SK-N-SH treated with all-trans-retinoic acid at 6 μM for 48 hours (cell line): ENCODE measurements at regions not wholly inside any gene's neighbourhood (a gene's known extent, or its start where the extent isn't known, plus 50 kb on each side); places are given as distances from the start of the nearest gene placed in this dataset.

Experiments
- ATAC-seq: fragments of 200-7000 bp; cut with Tn5 transposase; 3 replicates; pipeline ENCODE4 v1.9.1; 2020; ENCODE audit warnings: mild to moderate bottlenecking, moderate library complexity
- ARNTL ChIP-seq: fragments of 450-650 bp; formaldehyde crosslinking; IDR thresholded peaks from 2 replicates; pipeline ENCODE4 v1.5.0; 2020; ENCODE audit warnings: low read depth, mild to moderate bottlenecking, moderate library complexity, borderline replicate concordance
- BACH2 ChIP-seq: fragments of 250-450 bp; sonication (Bioruptor Pico); IDR thresholded peaks from 2 replicates; pipeline ENCODE4 v1.9.0; 2021; ENCODE audit warnings: mild to moderate bottlenecking, borderline replicate concordance
- CREB5 ChIP-seq: fragments of 250-450 bp; sonication (Bioruptor Pico); IDR thresholded peaks from 2 replicates; pipeline ENCODE4 v1.5.1; 2020; ENCODE audit warnings: low read depth, mild to moderate bottlenecking, moderate library complexity
- CSDC2 ChIP-seq: fragments of 250-450 bp; sonication (Bioruptor Pico); IDR thresholded peaks from 2 replicates; pipeline ENCODE4 v1.5.0; 2020; ENCODE audit warnings: mild to moderate bottlenecking, moderate library complexity
- ESRRG ChIP-seq: fragments of 250-450 bp; sonication (Bioruptor Pico); IDR thresholded peaks from 2 replicates; pipeline ENCODE4 v1.6.1; 2021; ENCODE audit warnings: mild to moderate bottlenecking
- GLIS3 ChIP-seq: fragments of 250-450 bp; sonication (Bioruptor Pico); IDR thresholded peaks from 2 replicates; pipeline ENCODE4 v1.5.0; 2020; ENCODE audit warnings: mild to moderate bottlenecking, moderate library complexity
- ISL1 ChIP-seq: fragments of 250-450 bp; sonication (Bioruptor Pico); IDR thresholded peaks from 2 replicates; pipeline ENCODE4 v2.1.2; 2022; ENCODE audit warnings: mild to moderate bottlenecking, moderate library complexity
- PPARA ChIP-seq: fragments of 250-450 bp; sonication (Bioruptor Pico); IDR thresholded peaks from 2 replicates; pipeline ENCODE4 v1.5.0; 2020; ENCODE audit warnings: mild to moderate bottlenecking, borderline replicate concordance
- RARB ChIP-seq: fragments of 250-450 bp; sonication (Bioruptor Pico); IDR thresholded peaks from 2 replicates; pipeline ENCODE4 v1.8.0; 2021; ENCODE audit warnings: mild to moderate bottlenecking, moderate library complexity
- SNAI2 ChIP-seq: fragments of 250-450 bp; sonication (Bioruptor Pico); IDR thresholded peaks from 2 replicates; pipeline ENCODE4 v1.5.0; 2020; ENCODE audit warnings: mild to moderate bottlenecking, moderate library complexity
- TCF4 ChIP-seq: fragments of 250-450 bp; sonication (Bioruptor Pico); IDR thresholded peaks from 2 replicates; pipeline ENCODE4 v1.8.0; 2021; ENCODE audit warnings: mild to moderate bottlenecking, moderate library complexity, borderline replicate concordance
- TOX ChIP-seq: fragments of 250-450 bp; sonication (Bioruptor Pico); IDR thresholded peaks from 2 replicates; pipeline ENCODE4 v1.8.0; 2021; ENCODE audit warnings: mild to moderate bottlenecking, moderate library complexity, borderline replicate concordance
- ZC3H10 ChIP-seq: fragments of 250-450 bp; sonication (Bioruptor Pico); IDR thresholded peaks from 2 replicates; pipeline ENCODE4 v1.5.1; 2021; ENCODE audit warnings: mild to moderate bottlenecking, moderate library complexity
- ZFP3 ChIP-seq: fragments of 250-450 bp; sonication (Bioruptor Pico); IDR thresholded peaks from 2 replicates; pipeline ENCODE4 v1.5.0; 2020; ENCODE audit warnings: mild to moderate bottlenecking, moderate library complexity
- ZFP30 ChIP-seq: fragments of 450-650 bp; formaldehyde crosslinking; IDR thresholded peaks from 2 replicates; pipeline ENCODE4 v1.5.0; 2022; ENCODE audit warnings: mild to moderate bottlenecking, moderate library complexity
- ZNF565 ChIP-seq: fragments of 450-650 bp; formaldehyde crosslinking; conservative IDR thresholded peaks from 2 replicates; pipeline ENCODE4 v1.5.0; 2020; ENCODE audit warnings: low read depth, mild to moderate bottlenecking, moderate library complexity
- ZNF70 ChIP-seq: fragments of 450-650 bp; formaldehyde crosslinking; IDR thresholded peaks from 2 replicates; pipeline ENCODE4 v1.5.0; 2020; ENCODE audit warnings: mild to moderate bottlenecking, moderate library complexity
- ZNF8 ChIP-seq: fragments of 450-650 bp; formaldehyde crosslinking; IDR thresholded peaks from 2 replicates; pipeline ENCODE4 v1.5.0; 2020; ENCODE audit warnings: mild to moderate bottlenecking, moderate library complexity
- TF ChIP-seq, protein P1 (sequence below): fragments of 250-450 bp; sonication (Bioruptor Pico); IDR thresholded peaks from 2 replicates; pipeline ENCODE4 v1.8.0; 2020; ENCODE audit warnings: mild to moderate bottlenecking, moderate library complexity, borderline replicate concordance
- TF ChIP-seq, protein P2 (sequence below): fragments of 250-450 bp; sonication (Bioruptor Pico); IDR thresholded peaks from 2 replicates; pipeline ENCODE4 v1.5.1; 2021; ENCODE audit warnings: mild to moderate bottlenecking, moderate library complexity
- TF ChIP-seq, protein P3 (sequence below): fragments of 250-450 bp; sonication (Bioruptor Pico); IDR thresholded peaks from 2 replicates; pipeline ENCODE4 v1.8.0; 2021; ENCODE audit warnings: low read depth, mild to moderate bottlenecking, moderate library complexity, borderline replicate concordance

DNA sequence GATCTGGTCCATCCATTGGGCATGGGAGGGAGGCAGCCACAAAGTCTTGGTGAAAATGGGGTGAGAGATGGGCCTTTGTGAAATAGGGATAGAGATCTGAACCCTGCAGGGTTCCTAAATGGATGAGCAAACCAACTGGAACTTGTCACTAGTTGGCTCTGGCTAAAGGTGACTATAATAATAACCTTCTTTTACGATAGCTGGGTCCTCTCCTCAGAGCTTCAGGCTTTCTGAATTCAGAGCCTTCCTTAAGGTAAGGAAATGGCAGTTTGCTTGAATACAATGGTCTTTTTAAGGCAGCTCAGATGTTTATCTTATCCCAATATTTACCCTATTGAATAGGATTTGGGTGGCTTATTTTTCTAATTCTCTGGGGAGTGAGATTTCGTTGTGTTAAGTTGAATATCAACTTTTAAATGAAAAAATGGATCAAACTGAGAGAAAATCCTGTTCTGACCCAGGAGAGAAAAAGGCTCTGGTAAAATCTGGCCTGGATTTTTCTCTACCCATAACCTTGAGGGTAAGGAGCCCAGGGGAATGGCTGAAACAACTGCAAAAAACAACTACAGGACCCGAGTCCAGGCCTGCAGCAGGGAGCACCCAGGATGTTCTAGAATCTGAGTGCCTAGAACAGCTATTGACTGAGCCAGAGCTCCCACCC lies 61.1 kb upstream of the CXCR4 start:
- no peak for TF ChIP-seq TOX (CRISPR knock-in tag)
- no peak for TF ChIP-seq ESRRG
- TF ChIP-seq GLIS3 (CRISPR knock-in tag): no peak
- no peak for TF ChIP-seq ISL1 (CRISPR knock-in tag)
- TF ChIP-seq, protein P1, sequence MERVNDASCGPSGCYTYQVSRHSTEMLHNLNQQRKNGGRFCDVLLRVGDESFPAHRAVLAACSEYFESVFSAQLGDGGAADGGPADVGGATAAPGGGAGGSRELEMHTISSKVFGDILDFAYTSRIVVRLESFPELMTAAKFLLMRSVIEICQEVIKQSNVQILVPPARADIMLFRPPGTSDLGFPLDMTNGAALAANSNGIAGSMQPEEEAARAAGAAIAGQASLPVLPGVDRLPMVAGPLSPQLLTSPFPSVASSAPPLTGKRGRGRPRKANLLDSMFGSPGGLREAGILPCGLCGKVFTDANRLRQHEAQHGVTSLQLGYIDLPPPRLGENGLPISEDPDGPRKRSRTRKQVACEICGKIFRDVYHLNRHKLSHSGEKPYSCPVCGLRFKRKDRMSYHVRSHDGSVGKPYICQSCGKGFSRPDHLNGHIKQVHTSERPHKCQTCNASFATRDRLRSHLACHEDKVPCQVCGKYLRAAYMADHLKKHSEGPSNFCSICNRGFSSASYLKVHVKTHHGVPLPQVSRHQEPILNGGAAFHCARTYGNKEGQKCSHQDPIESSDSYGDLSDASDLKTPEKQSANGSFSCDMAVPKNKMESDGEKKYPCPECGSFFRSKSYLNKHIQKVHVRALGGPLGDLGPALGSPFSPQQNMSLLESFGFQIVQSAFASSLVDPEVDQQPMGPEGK (CRISPR knock-in tag): no peak
- no peak for TF ChIP-seq ZFP30 (CRISPR knock-in tag)
- TF ChIP-seq ZFP3 (CRISPR knock-in tag): no peak
- TF ChIP-seq PPARA: no peak
- TF ChIP-seq TCF4 (CRISPR knock-in tag): no peak
- TF ChIP-seq ARNTL (CRISPR knock-in tag): no peak
- TF ChIP-seq, protein P2, sequence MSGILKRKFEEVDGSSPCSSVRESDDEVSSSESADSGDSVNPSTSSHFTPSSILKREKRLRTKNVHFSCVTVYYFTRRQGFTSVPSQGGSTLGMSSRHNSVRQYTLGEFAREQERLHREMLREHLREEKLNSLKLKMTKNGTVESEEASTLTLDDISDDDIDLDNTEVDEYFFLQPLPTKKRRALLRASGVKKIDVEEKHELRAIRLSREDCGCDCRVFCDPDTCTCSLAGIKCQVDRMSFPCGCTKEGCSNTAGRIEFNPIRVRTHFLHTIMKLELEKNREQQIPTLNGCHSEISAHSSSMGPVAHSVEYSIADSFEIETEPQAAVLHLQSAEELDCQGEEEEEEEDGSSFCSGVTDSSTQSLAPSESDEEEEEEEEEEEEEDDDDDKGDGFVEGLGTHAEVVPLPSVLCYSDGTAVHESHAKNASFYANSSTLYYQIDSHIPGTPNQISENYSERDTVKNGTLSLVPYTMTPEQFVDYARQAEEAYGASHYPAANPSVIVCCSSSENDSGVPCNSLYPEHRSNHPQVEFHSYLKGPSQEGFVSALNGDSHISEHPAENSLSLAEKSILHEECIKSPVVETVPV (CRISPR knock-in tag): no peak
- no peak for TF ChIP-seq CREB5 (CRISPR knock-in tag)
- TF ChIP-seq ZNF70 (CRISPR knock-in tag): no peak
- no peak for TF ChIP-seq ZNF565 (CRISPR knock-in tag)
- no peak for TF ChIP-seq BACH2 (CRISPR knock-in tag)
- TF ChIP-seq, protein P3, sequence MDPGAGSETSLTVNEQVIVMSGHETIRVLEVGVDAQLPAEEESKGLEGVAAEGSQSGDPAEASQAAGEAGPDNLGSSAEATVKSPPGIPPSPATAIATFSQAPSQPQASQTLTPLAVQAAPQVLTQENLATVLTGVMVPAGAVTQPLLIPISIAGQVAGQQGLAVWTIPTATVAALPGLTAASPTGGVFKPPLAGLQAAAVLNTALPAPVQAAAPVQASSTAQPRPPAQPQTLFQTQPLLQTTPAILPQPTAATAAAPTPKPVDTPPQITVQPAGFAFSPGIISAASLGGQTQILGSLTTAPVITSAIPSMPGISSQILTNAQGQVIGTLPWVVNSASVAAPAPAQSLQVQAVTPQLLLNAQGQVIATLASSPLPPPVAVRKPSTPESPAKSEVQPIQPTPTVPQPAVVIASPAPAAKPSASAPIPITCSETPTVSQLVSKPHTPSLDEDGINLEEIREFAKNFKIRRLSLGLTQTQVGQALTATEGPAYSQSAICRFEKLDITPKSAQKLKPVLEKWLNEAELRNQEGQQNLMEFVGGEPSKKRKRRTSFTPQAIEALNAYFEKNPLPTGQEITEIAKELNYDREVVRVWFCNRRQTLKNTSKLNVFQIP (CRISPR knock-in tag): no peak
- TF ChIP-seq, all 23 proteins: peak for 0

DNA sequence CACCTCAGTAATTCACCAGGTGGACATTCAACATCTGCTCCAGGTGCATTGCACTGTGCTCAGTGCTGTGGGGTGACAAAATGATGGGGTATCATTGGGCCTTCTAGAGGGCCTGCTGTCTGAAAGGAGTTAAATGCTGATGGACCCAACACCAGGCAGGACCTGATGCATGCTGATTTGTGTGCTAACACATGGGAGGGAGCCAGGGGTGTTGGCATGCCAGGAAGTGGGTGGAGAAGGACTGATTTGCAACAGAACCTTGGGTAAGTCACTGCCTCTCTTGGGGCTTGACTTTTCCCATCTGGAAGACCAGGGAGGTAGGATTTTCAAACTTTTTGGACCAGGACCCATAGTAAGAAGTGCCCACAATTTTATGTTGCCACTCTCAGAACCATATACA lies 57.9 kb upstream of the CXCR4 start:
- no peak for ATAC-seq
- TF ChIP-seq CSDC2 (CRISPR knock-in tag) (no peak), ZFP3 (CRISPR knock-in tag) (no peak), CREB5 (CRISPR knock-in tag) (no peak), TCF4 (CRISPR knock-in tag) (no peak), ZFP30 (CRISPR knock-in tag) (no peak), ZNF8 (CRISPR knock-in tag) (no peak), RARB (CRISPR knock-in tag) (no peak), BACH2 (CRISPR knock-in tag) (no peak), ISL1 (CRISPR knock-in tag) (no peak), SNAI2 (CRISPR knock-in tag) (no peak), ARNTL (CRISPR knock-in tag) (no peak), PPARA (no peak), ZNF70 (CRISPR knock-in tag) (no peak), ZC3H10 (CRISPR knock-in tag) (no peak)
- TF ChIP-seq, protein P3 (CRISPR knock-in tag): no peak
- TF ChIP-seq, protein P1 (CRISPR knock-in tag): no peak

More for the DNA sequence above, 61.1 kb upstream of the CXCR4 start:
- no peak for ATAC-seq
